GM19023 (cell line): ENCODE measurements at regions not wholly inside any gene's neighbourhood (a gene's known extent, or its start where the extent isn't known, plus 50 kb on each side); places are given as distances from the start of the nearest gene placed in this dataset.
"Not testable (repeated sequence)": the region's sequence is repeated elsewhere in the genome, so short reads cannot be mapped to it uniquely, and the experiment has no call there.

Experiments used
- ATAC-seq: cut with Tn5 transposase; IDR thresholded peaks from one replicate; pipeline ENCODE4 v1.9.1; 2021; ENCODE audit warnings: mild to moderate bottlenecking, moderate library complexity; ENCODE audit not compliant: unreplicated experiment

GRCh38 chr3:110900576-110900975 is 171.0 kb upstream of the NECTIN3 start:
- no peak for ATAC-seq

- ATAC-seq, result no peak
These were observed 170.1 kb upstream of the NECTIN3 start for GRCh38 chr3:110901536-110901935.

- ATAC-seq, result no peak
These were observed 169.0 kb upstream of the NECTIN3 start for GRCh38 chr3:110902453-110903085.

GRCh38 chr3:110903771-110904519 is 167.7 kb upstream of the NECTIN3 start:
- no peak for ATAC-seq

- no peak for ATAC-seq
These were observed 167.1 kb upstream of the NECTIN3 start for GRCh38 chr3:110904520-110904890.

GRCh38 chr3:110905121-110905520 is 166.5 kb upstream of the NECTIN3 start:
- no peak for ATAC-seq

- ATAC-seq, result no peak
These were observed 161.8 kb upstream of the NECTIN3 start for GRCh38 chr3:110909839-110910238.

- no peak for ATAC-seq
These were observed 161.2 kb upstream of the NECTIN3 start for GRCh38 chr3:110910346-110910955.

- no peak for ATAC-seq
These were observed 152.7 kb upstream of the NECTIN3 start for GRCh38 chr3:110918963-110919362.

- no peak for ATAC-seq
These were observed 145.8 kb upstream of the NECTIN3 start for GRCh38 chr3:110925798-110926197.

- ATAC-seq, result no peak
These were observed 143.5 kb upstream of the NECTIN3 start for GRCh38 chr3:110928016-110928662.

- ATAC-seq, result no peak
These were observed 141.8 kb upstream of the NECTIN3 start for GRCh38 chr3:110929816-110930215.

GRCh38 chr3:110932567-110932966 is 139.0 kb upstream of the NECTIN3 start:
- ATAC-seq, result no peak

- ATAC-seq, result no peak
These were observed 137.7 kb upstream of the NECTIN3 start for GRCh38 chr3:110933821-110934426.

- ATAC-seq, result no peak
These were observed 133.0 kb upstream of the NECTIN3 start for GRCh38 chr3:110938629-110939028.

GRCh38 chr3:110940055-110940454 is 131.6 kb upstream of the NECTIN3 start:
- ATAC-seq, result no peak

GRCh38 chr3:110944782-110945181 is 126.8 kb upstream of the NECTIN3 start:
- no peak for ATAC-seq

- no peak for ATAC-seq
These were observed 124.8 kb upstream of the NECTIN3 start for GRCh38 chr3:110946810-110947209.

- not testable (repeated sequence) for ATAC-seq
These were observed 122.4 kb upstream of the NECTIN3 start for GRCh38 chr3:110949194-110949593.

GRCh38 chr3:110955301-110955880 is 116.2 kb upstream of the NECTIN3 start:
- ATAC-seq, result no peak

GRCh38 chr3:110956081-110956480 is 115.5 kb upstream of the NECTIN3 start:
- ATAC-seq, result no peak
